OCI-LY1 (cell line): ENCODE measurements at regions not wholly inside any gene's neighbourhood (a gene's known extent, or its start where the extent isn't known, plus 50 kb on each side); places are given as distances from the start of the nearest gene placed in this dataset.

Experiments used
- EZH2 ChIP-seq: fragments of 200-600 bp; sonication (generic), shearing (Covaris generic); IDR thresholded peaks from 2 replicates; pipeline ENCODE4 v1.8.0; 2017; ENCODE audit warnings: borderline replicate concordance, mixed run types, mild to moderate bottlenecking, antibody characterized with exemption, low read length, moderate library complexity, mixed read lengths
- TF ChIP-seq, protein P1 (sequence below): fragments of 200-600 bp; sonication (generic), shearing (Covaris generic); IDR thresholded peaks from 2 replicates; pipeline ENCODE4 v1.5.1; 2017; ENCODE audit warnings: mild to moderate bottlenecking, antibody characterized with exemption, low read length, moderate library complexity, mixed read lengths

DNA sequence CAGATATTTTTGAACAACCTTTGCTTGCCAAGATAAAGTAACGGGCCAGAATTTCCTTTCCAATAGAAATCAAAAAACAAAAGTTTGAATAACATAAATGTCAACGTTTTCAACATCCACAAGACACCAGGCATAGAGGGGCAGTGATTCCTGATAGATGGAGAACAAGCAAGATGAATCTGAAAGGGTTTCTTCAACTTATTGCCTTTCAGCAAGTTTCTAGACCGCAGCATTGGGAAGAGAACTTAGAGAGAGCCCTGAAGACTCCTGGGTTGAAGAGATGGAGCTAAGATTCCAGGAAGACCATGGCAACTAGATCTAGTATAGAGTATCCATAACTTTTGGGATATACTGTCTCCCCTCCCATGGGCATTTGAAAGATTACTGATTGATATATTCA is 751.4 kb upstream of the CTNND2 start:
- TF ChIP-seq EZH2, result no peak
- TF ChIP-seq, protein P1, sequence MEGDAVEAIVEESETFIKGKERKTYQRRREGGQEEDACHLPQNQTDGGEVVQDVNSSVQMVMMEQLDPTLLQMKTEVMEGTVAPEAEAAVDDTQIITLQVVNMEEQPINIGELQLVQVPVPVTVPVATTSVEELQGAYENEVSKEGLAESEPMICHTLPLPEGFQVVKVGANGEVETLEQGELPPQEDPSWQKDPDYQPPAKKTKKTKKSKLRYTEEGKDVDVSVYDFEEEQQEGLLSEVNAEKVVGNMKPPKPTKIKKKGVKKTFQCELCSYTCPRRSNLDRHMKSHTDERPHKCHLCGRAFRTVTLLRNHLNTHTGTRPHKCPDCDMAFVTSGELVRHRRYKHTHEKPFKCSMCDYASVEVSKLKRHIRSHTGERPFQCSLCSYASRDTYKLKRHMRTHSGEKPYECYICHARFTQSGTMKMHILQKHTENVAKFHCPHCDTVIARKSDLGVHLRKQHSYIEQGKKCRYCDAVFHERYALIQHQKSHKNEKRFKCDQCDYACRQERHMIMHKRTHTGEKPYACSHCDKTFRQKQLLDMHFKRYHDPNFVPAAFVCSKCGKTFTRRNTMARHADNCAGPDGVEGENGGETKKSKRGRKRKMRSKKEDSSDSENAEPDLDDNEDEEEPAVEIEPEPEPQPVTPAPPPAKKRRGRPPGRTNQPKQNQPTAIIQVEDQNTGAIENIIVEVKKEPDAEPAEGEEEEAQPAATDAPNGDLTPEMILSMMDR, result no peak
